ENCODE measurements at regions not wholly inside any gene's neighbourhood (a gene's known extent, or its start where the extent isn't known, plus 50 kb on each side); places are given as distances from the start of the nearest gene placed in this dataset.

DNA sequence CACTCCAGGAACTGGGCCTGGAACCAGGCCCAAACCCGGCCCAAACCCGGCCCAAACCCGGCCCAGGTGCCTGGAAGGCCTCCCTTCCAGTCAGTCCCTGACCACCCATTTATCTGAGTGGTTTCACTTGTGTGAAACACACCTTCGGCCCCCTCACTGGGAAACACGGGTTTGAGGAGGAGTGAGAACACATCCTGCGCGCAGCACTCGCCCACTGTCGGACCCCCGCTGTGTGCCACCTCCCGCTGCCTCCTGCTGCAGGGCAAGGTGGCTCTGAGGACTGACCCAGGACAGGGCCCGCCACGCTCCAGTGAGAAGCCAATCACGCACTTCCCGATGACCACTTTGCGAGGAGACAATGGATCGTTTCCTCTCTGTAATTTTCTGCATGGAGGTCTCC is 197.5 kb downstream of the BUB3 start:
- TF ChIP-seq, protein P1, sequence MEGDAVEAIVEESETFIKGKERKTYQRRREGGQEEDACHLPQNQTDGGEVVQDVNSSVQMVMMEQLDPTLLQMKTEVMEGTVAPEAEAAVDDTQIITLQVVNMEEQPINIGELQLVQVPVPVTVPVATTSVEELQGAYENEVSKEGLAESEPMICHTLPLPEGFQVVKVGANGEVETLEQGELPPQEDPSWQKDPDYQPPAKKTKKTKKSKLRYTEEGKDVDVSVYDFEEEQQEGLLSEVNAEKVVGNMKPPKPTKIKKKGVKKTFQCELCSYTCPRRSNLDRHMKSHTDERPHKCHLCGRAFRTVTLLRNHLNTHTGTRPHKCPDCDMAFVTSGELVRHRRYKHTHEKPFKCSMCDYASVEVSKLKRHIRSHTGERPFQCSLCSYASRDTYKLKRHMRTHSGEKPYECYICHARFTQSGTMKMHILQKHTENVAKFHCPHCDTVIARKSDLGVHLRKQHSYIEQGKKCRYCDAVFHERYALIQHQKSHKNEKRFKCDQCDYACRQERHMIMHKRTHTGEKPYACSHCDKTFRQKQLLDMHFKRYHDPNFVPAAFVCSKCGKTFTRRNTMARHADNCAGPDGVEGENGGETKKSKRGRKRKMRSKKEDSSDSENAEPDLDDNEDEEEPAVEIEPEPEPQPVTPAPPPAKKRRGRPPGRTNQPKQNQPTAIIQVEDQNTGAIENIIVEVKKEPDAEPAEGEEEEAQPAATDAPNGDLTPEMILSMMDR (IDR thresholded peaks at IDR 0.05): no peak
- TF ChIP-seq POLR2A (IDR thresholded peaks at IDR 0.05): no peak

All from esophagus squamous epithelium (tissue), 4 donors.